ENCODE measurements at regions not wholly inside any gene's neighbourhood (a gene's known extent, or its start where the extent isn't known, plus 50 kb on each side); places are given as distances from the start of the nearest gene placed in this dataset.

DNA sequence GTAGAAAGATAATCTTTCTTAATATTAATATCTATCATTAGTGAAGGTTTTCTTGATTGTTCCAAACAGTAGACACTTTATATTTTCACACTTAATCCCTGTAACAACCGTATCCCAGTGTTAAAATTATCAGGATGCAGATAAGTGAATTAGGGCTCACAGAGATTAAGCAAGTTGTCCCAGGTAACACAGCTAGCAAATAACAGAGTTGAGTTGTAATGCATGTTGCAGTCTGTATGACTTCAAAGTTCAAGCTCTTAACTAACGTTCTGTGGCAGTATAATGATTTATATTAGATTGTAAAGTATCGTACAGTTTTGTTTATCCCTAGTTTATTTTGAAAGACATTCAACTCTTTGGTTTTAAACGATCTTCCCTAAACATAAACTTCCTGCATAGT lies 517.5 kb downstream of the TFAP2B start:
- no peak for DNase-seq

DNA sequence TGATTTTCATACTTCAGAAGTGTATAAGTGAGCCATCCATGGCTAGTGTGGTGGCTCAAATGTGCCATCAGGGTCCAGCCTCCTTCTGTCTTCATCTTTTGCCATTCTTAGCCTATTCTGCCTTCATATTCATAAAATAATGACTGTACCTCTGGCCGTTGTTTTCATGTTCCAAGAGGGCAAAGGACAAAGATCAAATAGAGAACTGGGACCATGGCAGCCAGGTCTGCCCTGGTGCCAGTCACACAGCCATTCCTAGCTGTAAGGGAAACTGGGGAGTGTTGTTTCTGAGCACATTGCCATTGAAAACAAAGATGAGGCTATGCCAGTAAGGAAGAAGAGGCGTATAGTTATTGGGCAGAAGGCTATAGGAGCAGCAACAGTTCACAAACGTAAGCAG lies 518.6 kb downstream of the TFAP2B start:
- DNase-seq = no peak

DNA sequence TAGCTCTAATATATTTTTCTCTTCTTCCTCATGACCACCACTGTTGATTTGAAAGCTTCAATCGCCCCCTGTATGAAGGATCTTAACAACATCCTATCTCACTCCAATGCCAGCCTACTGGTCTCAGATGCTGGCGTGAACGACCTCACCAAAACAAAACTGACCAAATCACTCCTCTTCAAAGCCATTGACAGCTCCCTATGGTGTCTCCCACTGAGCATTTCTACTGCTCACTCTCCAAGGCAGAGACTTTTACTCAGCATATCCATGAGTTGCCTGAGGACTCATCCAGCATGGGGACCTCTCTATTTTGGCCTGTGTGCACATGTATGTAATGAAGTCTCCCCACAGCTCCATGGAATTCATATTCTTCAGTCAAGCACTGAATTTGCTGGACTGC lies 520.4 kb downstream of the TFAP2B start:
- DNase-seq = no peak

DNA sequence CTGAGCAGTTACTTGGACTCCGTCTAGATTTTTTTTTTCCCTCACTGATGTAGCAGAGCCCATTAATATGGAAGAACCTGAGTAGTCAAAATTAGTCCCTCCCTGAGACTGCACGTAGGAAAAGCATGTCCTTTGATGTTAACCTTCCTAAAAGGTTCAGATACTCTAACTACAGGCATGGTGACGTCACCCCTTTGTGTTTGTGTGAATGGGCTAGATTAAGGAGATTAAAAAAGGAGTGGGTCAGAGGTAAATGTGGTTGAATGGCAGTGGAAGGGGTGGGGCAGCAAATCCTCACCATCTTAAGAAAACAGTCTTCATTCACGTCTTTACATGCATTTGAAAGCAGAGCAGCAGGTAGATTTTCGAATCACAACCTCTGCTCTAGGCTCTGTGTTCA lies 521.1 kb downstream of the TFAP2B start:
- DNase-seq = no peak

DNA sequence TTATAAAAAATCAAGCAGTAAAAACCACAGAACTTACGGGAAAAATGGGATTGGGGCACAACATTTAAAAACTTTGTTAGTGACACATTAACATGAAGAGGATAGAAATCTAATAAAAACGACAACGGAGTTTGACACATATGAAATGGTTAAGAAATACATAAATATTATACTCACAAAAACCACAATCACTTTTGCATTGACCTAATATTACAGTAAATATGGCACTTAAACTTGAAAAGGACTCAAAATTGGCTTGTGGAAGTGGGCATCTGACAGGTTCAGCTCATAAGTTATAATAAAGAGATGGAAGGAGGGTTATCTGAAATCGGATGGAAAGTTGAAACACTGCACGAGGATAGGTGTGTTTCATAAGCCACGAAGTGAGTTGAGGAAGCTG lies 523.7 kb downstream of the TFAP2B start:
- DNase-seq = no peak

DNA sequence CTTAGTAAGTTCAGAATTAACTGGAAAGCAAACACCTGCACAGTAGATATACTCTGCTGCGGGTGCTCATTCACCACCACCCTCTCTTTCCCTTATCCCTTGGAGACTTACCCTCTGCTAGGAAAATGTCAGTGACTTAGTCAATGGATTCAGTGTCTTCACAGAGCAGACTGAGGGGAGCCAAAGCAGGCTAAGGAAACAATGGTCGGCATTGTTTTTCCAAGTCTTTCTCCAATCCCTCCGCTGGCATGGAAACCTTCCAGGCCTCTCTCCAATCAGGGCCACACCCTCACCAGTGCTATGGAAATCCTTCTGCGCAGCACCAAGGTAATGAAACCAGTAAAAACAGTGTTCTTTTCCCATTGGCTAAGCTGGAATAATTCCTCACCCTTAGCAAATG lies 531.2 kb downstream of the TFAP2B start:
- DNase-seq = no peak

DNA sequence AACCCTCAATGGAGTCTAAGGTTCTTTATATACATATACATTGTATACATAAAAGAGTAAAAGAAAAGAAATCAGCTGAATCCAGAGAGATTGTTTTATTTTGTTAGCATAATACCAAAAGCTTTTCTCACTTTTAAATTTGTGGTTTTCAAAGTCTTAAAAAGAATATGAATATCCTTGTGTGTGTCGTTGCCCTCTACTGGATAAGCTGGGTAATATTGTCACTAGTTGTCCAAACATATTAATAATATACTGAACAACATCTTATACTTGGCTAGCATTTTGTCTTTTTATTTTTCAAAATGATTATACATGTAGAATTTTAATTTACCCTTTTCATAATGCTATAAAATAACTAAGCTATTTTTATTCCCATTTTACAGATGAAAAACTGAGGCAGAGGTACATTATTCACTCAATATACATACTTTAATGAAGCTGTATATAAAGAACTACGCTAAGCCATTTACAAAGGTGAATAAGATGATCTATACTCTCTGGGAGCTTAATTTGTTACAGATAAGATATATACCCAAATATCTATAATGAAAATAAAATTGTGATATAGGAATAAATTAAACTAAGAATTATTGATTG lies 531.7 kb downstream of the TFAP2B start:
- no peak for DNase-seq

DNA sequence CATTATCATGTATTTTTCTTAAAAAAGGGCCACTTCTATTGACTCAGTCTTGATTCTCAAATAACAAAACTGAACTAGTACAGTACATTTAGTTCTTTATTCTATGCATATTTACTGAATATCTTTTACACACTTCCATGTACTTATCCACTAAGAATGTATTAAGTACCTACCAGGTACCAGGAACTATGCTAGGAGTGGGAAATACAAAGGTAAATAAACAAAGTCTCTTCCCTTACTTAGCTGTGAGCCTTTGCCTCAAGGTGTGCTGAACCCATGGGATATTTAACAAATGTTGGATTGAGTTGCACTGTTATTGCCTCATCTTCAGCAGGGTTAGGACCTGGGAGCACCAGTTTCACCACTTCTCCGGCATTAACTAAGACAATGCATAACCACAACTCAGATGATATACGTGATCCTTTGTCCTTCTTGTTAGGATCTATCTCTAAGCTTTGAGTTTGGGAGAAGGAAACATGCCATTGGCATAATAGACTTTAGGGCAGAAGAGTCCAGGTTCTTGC lies 533.9 kb downstream of the TFAP2B start:
- no peak for DNase-seq

DNA sequence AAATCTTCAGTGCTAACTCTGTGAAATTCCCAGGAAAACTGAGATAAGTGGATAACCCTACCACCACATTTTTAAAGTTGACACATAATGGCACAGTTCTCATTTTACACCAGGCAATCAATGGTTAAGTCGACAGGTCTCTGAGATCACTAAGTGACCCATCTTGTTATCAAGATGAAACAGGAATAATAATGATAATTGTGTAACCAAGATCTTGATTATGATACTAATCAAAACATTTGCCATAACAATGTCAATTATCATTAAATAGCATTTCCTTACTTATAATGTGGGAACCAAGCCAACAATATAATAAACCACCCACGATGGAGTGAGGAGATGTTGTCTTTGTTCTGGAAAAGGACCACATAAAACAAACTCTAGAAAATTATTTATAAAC lies 541.6 kb downstream of the TFAP2B start:
- DNase-seq = no peak

DNA sequence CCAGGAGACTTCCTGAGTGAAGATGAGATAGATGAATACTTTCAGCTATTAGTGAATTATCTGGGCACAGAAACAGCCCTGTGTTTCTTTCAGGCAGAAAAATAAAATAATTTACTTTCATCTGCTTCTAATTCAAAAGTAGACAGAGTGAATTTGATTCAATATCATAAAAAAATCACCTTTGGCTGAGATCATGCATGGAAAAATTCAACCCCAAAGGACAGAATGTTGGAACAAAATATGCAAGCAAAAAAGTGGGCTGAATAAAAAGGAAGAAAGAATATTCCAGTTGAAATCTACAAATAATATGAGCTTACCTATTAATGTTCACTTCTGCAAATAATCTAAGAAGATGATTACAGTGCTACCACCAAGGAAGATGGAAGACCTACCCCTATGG lies 546.9 kb downstream of the TFAP2B start:
- no peak for DNase-seq

DNA sequence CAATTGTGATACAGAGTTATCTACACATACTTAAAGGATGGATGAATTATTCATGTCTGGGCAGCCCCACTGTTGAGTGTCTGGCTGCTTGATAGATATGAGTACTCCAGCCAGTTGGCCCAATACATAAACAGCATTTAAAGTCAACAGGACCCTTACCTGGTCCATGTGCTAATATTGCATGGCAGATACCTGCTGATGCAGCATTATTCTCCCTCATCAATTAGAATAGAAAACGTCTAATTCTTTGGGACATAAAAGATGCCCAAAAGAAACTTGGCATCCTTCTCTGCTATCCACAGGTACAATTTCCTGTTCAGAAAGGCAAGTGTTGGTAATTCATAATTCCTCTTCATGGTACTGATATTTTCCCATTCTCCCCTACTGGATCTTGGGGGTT lies 550.8 kb downstream of the TFAP2B start:
- DNase-seq = no peak

DNA sequence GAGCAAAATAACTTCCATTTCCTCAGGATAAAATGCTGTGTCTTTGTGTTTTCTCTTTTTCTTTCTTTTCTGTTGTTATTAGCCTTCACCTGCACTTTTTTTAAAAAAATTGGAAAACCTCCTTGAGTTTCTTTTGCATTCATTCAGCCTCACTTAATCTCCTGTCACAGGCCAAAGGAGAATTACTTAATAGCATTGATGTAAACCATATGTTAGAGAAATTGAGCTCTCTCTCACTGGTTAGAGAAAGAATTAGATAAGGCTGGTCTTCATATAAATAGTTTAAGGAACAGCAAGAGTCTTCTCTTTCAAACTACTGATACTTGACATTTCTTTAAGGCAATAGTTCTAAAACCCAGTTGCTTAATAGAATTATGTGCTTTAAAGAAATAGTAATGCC lies 564.2 kb downstream of the TFAP2B start:
- DNase-seq = no peak

DNA sequence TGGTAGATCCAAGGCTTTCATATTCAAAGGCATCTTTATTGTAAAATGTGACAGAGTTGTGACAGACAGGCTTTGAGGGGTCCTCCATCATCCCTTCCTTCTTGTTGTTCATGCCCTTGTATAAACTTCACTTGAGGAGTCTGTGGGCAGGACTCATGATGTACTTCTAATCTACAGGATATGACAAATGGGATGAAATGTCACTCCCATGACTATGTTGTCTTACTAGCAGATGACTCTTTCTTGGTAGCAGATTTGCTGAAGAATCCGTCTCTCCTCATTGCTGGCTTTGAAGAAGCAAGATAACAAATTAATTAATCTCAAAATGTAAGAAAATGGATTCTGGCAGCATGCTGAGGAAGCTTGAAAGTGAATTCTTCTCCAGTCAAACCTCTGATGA lies 566.1 kb downstream of the TFAP2B start:
- DNase-seq = no peak

DNA sequence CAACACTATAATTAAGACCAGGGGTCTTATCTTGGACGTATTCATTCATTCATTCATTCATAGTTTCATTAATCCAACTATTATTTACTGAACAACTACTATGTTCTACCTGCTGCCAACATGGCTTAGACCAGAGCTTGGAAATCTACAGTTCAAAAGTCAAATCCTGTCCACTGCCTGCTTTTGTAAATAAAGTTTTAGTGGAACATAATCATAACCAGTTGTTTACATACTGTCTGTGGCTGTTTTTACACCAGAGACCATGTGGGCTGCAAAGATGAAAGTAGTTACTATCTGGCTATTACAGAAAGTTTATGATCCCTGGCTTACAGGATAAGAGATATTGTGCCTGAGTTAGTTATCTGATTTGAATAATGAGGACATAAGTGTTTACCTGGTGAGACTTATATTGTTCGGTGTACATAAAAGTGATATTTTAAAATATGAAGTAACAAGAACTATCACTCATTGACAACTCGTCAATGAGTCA lies 567.7 kb downstream of the TFAP2B start:
- no peak for DNase-seq

DNA sequence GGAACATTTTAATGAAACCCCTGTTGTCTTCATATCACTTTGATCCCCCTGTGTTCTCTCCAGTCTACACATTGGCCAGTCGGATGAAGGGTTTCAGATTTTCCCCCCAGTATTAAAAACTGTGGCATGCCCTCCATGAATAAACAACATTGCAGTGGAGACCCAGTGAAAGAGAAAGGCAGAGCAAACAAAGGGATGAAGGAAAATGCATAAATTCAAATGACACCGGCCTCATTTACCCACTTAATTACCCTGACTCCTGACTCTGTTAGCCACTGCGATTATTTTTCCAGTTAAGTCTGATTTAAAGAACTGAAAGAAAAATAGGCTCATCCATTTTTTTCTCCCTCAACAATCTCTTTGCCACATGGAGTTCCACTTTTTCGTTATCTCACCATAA lies 569.2 kb downstream of the TFAP2B start:
- no peak for DNase-seq

DNA sequence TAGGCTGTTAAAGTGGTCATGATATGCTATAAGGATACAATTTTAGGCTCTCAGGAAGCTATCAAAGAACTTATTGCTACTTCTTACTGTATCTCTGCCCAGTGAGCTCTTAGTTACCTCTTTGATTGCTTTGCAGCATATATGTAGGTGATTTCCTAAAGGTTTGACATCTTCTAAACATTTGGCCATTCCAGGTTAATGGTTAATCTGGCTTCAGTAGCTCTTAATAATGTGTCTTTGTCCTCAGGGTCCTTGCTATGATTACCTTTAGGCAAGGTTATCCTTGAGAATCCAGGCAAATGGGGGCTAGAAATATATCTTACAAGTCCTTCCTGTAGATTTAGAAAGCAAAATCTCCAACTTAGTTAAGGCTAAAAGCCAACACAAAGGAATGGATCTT lies 575.4 kb downstream of the TFAP2B start:
- no peak for DNase-seq

DNA sequence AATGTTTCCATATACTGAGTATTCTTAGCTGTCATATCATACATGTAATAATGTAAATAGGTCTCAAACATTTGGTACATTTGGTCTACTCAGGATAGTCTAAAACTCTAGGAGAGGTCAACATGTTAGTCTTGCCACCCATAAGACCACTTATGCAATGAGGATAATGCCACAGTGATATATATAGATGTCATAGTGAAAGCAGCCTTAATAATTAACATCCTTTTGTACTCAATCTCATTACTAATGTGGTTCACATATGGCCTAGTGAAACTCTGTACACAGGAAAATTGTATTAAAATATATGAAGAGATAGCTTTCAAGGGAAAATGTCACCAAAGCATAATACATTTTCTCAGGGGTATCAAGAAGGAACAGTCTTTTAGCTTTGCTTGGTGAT lies 577.9 kb downstream of the TFAP2B start:
- no peak for DNase-seq

DNA sequence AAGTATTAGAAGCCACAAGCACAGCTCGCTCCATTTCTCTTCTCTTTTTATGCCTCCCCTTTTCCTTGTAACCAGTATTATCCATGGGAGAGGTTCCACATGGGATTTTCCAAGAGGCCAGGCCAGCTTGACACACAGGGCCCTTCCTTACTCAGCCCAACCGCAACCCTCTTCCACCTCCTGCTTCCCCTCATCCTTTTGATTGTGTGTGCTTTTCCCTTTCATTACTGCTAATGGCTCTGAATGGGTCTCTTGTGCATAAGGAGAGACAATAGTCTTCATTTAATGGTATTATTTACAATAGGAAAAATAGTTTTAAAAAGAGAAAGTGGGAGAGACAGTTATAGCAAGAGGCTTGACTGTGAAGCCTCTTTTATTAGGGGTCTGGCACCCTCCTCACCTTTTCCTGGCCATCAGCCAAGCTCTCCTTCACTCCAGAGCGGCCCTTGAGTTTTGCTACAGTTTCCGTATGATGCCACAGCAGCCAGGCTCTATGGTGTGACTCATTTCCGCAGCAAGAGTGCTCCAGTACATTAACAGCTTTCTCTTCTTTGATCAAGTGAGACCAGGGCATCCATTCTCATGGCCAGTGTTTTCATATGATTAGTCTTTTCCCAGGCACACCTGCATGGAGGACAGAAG lies 579.5 kb downstream of the TFAP2B start:
- no peak for DNase-seq

DNA sequence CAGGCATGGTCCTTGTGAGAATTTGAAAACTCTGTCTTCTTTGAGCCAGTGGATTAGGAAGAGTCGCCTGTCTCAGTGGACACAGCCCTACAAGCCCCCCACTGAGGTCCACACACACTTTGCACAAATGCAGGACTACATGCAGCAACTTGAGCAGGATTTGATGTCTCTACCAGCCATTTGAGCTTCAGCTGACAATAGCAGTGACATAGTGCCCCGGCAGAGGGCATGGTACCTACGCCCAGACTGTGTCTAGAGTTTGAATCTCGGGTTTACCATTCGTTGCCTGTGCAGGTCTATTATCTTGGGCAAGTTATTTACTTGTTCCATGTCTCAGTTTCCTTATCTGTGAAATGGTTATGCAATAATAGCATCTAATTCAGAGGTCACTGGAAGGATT lies 580.1 kb downstream of the TFAP2B start:
- no peak for DNase-seq

DNA sequence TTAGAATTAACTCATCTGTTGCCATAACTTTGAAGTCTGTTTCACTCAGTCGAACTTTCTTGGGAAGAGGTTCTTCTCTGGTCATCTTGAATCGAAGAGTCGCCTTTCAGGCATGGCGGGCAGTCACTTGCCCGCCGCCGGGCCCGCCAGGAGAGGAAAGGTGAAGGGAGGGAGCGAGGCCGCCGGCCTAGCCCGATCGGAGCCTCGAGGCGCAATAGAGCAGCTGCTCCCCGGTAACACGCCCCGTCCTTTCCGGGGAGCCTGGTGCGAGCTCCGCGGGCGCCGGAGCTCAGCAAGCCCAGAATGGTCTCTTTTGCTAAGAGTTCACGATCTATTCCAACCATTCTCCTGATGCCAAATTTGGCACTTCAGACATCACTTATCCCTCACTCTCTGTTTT lies 591.8 kb downstream of the TFAP2B start:
- DNase-seq = no peak

DNA sequence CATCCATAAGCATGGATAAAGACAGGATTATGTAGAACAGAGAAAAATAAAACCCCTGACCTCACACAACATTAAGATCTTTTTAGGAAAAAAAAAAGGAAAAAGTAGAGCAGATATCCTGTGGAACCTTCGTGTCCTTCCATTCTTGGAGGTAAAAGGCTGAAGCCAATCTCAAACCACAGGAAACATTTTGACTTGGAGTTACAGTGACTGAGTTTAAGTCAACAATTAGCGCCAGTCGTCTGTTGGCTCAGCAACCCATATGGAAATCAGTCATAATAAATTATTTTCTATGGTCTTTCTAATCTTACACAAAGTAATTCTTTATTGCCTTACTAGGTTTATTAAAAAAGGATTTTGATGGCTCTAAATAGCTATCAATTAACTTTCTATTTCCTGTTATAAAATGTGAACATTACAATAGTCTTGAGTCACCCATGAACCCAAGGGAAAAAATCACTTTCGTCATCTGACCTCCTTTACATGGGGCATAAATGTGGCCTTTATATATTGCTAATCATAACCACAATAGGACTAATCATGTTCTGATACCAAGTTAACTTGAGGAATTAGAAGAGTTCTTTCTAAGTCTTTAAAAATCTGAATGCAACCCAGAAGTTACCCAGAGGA lies 592.9 kb downstream of the TFAP2B start:
- no peak for DNase-seq

DNA sequence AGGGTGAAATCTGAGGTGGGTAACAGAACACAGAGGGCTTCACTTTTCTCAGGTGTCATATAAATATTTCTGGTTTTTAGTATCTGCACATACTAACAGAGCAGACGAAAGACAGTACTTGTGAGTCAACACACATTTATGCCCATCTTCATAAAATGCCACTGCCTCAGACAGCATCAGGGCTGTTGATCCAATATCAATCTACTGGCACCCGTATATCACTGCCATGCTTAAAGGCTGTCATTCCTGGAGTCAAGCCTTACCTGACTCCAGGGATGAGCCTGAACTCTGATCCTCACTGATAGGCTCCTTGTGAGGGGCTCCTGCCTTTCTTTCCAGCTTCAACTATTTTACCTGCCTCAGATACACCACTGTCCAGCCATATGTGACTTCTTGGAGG lies 595.7 kb downstream of the TFAP2B start:
- DNase-seq = no peak

DNA sequence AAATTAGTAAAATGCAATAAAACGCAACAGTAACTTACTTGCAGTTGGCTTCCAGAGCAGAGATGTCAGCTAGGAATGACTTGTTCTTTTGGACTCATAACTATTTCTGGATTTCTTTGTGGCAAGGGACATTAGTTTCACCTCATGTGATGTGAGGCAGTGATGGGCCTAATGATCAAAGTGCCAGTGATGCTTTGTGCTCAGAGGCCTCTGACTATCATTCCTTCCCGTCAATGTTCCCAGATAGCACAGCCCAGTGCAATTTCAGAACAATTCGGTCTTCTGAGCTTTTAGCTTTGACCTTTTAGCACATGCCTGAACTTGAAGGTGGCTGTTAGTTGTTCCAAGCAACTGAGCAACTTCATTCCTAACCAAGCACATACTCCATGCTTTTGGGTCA lies 596.8 kb downstream of the TFAP2B start:
- no peak for DNase-seq

DNA sequence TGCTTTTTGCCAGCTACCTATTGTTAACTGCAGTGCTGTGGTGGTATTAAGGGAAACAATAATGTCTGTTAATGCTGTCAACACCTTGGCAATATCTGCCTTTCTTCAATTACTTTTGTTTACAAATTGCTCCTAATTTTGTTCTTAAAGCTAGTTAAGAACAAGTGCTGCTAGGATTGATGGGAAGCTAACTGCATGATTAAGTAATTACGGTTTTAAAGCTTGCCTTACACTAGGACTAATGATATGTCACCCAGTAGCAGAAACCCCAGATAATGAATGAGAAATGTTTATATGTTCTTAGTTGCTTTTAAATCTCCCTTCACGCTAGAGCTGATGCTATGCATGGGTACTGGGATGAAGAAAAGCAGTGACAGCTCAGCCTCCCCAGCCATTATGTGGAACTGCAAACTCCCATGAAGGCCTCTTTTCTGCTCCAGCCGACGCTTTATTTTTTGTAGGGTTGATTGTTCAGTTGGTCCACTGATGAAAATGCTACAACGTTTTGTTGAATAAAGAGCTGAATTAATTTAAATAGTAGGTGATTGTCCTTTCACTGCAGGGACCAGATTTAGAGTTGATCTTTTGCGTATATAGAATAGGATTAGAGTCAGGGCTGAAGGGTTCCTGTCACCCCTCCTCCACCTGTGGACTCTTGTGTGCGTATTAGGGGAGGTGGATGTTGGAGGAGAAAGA lies 610.5 kb downstream of the TFAP2B start:
- no peak for DNase-seq
